Activated T-cell treated with anti-CD3 and anti-CD28 coated beads, Interleukin-2, amount 50 U/mL, for 24 hours (primary cell): ENCODE measurements at regions not wholly inside any gene's neighbourhood (a gene's known extent, or its start where the extent isn't known, plus 50 kb on each side); places are given as distances from the start of the nearest gene placed in this dataset.
"Not testable (repeated sequence)": the region's sequence is repeated elsewhere in the genome, so short reads cannot be mapped to it uniquely, and the experiment has no call there.

Experiments used
- DNase-seq: peaks from one replicate; pipeline ENCODE4 v3.0.0-alpha.2; 2020
- H3K27ac Mint-ChIP-seq: 2 replicates; pipeline ENCODE4 v1.8.0; 2020; ENCODE audit warnings: mild to moderate bottlenecking, mixed read lengths
- H3K27me3 Mint-ChIP-seq: 2 replicates; pipeline ENCODE4 v1.8.0; 2020; ENCODE audit warnings: mixed read lengths
- H3K36me3 Mint-ChIP-seq: 2 replicates; pipeline ENCODE4 v1.8.0; 2020; ENCODE audit warnings: low read depth, mixed read lengths
- H3K4me1 Mint-ChIP-seq: 2 replicates; pipeline ENCODE4 v1.8.0; 2020; ENCODE audit warnings: low read depth, mixed read lengths
- H3K4me3 Mint-ChIP-seq: 2 replicates; pipeline ENCODE4 v1.8.0; 2020; ENCODE audit warnings: mild to moderate bottlenecking, moderate library complexity, mixed read lengths
- H3K9me3 Mint-ChIP-seq: 2 replicates; pipeline ENCODE4 v1.8.0; 2020; ENCODE audit warnings: mixed read lengths

DNA sequence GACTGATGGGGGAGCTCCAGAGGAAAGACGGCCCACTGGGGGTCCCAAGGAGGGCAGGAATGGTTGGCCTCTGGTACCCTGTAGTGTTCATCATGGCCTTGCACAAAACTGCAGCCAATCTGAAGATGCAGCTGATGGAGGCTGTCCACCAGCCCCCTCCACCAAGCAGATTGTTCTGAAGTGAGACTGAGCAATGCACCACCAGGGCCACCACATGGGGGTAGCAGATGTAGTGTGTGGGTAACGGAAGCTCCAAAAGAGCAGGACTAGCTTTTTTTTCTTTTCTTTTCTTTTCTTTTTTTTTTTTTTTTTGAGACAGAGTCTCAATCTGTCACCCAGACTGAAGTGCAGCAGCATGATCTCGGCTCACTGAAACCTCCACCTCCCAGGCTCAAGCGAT, 181.0 kb upstream of the MYLIP start:
- DNase-seq = no peak
- peaks cover 2% of the 10 kb centered on the region for H3K4me1 Mint-ChIP-seq
- H3K27ac Mint-ChIP-seq = no peak overlapping the region
- no peaks in the 10 kb centered on the region for H3K9me3 Mint-ChIP-seq
- no peak overlapping the region for H3K4me3 Mint-ChIP-seq
- H3K36me3 Mint-ChIP-seq = no peaks in the 10 kb centered on the region
- no peaks in the 10 kb centered on the region for H3K27me3 Mint-ChIP-seq

DNA sequence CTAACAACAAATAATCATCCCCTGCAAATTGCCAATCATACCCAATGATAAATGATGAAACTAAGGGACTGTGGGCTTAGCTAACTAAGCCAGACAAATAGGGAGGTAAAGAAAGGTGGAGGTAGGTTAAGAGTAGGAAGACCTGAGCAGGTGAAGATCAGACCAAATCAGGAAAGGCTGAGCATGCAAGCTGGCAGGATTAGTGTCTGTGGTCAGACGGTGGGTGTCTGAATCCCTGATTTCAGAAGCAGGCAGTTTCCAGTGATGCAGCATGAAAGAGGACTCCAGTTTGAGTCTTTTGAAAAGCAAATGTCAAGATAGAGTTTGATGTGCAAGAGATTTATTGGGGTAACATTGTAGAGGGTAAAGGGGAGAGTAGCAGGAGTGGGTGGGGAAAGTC, 181.4 kb upstream of the MYLIP start:
- H3K4me1 Mint-ChIP-seq = peaks cover 1% of the 10 kb centered on the region
- no peak overlapping the region for H3K4me3 Mint-ChIP-seq
- H3K36me3 Mint-ChIP-seq = no peaks in the 10 kb centered on the region
- no peaks in the 10 kb centered on the region for H3K9me3 Mint-ChIP-seq
- H3K27me3 Mint-ChIP-seq = no peaks in the 10 kb centered on the region
- H3K27ac Mint-ChIP-seq = no peak overlapping the region
- DNase-seq = no peak

DNA sequence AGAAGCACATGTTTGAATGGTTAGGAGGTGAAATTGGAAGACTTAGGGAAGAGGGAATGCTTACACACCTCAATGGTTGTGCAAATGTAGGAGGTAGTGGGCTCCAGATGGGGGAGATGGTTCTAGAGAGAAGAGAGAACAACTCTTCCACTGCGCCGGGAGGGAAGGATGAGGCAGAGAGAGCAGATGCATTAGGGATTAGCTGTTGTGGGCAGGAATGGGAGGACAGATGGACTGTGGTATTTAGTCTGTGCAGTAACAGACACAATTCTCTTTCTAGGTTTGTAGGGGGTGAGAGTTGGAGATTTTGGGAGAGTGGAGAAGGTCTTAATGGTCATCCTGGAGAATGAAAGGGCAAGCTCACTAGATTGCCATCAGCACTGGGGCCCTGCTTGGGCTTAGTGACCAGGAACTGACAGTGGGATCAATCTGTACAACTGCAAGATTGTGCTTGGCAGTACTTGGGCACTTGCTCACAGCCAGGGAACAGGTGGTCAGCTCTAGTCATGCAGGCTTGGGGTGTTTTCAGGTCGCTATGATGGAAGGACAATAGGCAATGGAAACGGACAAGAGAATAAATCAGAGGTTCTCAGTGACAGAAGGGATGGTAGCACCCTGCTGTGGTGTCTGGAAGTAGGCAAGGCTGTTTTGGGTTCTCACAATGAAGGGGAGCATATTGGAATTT, 182.0 kb upstream of the MYLIP start:
- Mint-ChIP-seq H3K4me3 (no peak overlapping the region), H3K4me1 (no peaks in the 10 kb centered on the region), H3K36me3 (no peaks in the 10 kb centered on the region), H3K9me3 (no peaks in the 10 kb centered on the region), H3K27me3 (no peaks in the 10 kb centered on the region), H3K27ac (no peak overlapping the region)
- DNase-seq = no peak

DNA sequence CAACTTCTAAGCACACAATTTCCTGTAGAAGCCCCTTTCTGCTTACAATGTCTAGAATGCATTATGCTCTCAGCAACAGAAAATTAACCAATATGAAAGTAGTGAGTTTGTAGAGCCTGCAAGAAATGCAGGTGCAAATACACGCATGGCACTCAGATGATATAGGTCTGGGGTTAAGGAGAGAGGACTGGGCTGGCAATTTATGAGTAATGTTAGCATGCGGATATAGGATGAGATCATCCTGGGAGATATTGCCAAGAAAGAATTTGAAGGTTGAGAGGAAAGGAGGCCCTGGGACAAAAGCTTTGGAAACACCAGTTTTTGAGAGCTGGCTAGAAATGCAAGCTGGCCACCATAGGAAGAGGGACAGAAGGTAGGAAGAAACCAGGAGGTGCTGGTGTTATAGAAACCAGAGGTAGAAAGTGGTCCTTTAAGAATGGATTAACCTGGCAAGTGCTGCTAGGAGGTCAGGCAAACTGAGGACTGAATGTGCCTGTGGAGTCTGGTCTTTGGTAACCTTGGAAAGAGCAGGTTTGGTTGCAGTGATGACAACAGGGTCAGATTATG, 183.2 kb upstream of the MYLIP start:
- Mint-ChIP-seq H3K27me3 (no peaks in the 10 kb centered on the region), H3K4me1 (no peaks in the 10 kb centered on the region), H3K9me3 (no peaks in the 10 kb centered on the region), H3K27ac (no peak overlapping the region), H3K36me3 (no peaks in the 10 kb centered on the region), H3K4me3 (no peak overlapping the region)
- no peak for DNase-seq

DNA sequence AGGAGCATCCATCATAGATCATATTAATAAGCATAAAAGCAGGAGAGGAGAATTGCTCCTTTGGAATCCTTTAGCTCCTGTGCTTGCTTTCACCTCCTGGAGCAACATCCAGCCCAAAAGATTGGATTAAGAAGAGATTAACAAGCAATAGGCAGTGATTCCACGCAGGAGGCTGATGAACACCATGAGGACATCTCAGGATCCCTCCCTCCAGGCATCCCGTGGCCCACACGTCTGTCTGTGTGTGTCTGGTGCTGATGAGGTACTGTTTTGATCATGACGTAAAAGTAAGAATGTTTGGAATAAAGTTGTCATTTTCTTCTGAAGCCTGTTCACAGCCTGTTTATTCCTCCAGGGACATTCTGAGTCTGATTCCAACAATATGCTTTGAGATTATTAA, 185.5 kb upstream of the MYLIP start:
- DNase-seq = no peak
- Mint-ChIP-seq H3K27me3 (no peaks in the 10 kb centered on the region), H3K4me3 (no peak overlapping the region), H3K9me3 (peaks cover 2% of the 10 kb centered on the region), H3K36me3 (no peaks in the 10 kb centered on the region), H3K27ac (no peak overlapping the region), H3K4me1 (no peaks in the 10 kb centered on the region)

DNA sequence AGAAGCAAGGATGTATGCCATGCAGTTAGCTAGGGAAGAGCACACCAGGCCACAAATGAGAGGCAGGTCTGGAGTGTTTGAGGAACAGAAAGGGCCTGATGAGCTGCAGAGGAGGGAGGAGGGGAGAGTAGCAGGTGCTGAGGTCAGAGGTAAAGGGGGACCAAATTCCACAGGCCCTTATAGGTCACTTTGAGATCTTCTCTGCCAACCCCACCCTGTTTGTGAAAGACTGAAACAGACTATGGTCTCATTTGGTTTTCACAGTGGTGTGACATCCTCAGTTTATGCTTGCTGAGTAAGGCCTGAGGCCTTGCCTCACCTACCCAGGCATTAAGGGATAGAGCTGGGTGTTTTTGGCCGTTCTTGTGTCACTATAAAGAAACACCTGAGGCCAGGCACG, 187.7 kb upstream of the MYLIP start:
- no peak for DNase-seq
- Mint-ChIP-seq H3K36me3 (no peaks in the 10 kb centered on the region), H3K4me3 (no peak overlapping the region), H3K27me3 (peaks cover 5% of the 10 kb centered on the region), H3K9me3 (peaks cover 3% of the 10 kb centered on the region), H3K27ac (no peak overlapping the region), H3K4me1 (no peaks in the 10 kb centered on the region)

DNA sequence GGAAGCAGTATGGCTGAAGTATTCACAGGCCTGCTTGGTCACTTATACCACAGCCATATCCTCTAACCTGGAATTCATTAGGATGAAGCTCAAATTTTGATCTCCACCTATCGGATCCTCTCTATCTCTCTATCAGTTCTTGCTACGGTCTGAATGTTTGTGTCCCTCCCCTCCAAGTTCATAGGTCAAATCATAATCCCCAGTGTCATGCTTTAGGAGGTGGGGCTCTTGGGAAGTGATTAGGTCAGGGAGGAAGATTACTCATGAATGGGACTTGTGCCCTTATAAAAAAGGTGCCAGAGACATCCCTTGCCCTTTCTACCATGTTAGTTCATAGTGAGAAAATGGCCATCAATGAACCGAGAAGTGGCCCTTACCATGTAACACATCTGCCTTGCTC, 190.8 kb upstream of the MYLIP start:
- Mint-ChIP-seq H3K36me3 (no peaks in the 10 kb centered on the region), H3K9me3 (peaks cover 3% of the 10 kb centered on the region), H3K27ac (no peak overlapping the region), H3K27me3 (peaks cover 11% of the 10 kb centered on the region), H3K4me1 (no peaks in the 10 kb centered on the region), H3K4me3 (no peak overlapping the region)
- no peak for DNase-seq

DNA sequence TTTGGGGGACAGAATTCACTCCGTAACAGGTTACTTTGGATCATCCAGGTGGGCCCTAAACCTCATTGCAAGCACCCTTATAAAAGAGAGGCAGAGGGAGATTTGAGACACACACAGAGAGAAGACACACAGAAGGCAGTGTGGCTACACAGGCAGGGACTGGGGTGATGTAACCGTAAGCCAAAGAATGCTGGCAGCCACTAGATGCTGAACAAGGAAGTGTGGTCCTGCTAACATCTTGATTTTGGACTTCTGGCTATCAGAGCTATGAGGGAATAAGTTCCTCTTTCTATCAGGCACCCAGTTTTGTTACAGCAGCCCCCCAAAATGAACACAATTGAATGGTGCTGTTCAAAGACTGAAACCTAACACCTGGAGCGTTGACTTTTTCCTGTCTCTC, 191.3 kb upstream of the MYLIP start:
- H3K4me1 Mint-ChIP-seq = no peaks in the 10 kb centered on the region
- H3K27ac Mint-ChIP-seq = no peak overlapping the region
- DNase-seq = no peak
- H3K4me3 Mint-ChIP-seq = no peak overlapping the region
- H3K36me3 Mint-ChIP-seq = no peaks in the 10 kb centered on the region
- peaks cover 3% of the 10 kb centered on the region for H3K9me3 Mint-ChIP-seq
- H3K27me3 Mint-ChIP-seq = peaks cover 11% of the 10 kb centered on the region

DNA sequence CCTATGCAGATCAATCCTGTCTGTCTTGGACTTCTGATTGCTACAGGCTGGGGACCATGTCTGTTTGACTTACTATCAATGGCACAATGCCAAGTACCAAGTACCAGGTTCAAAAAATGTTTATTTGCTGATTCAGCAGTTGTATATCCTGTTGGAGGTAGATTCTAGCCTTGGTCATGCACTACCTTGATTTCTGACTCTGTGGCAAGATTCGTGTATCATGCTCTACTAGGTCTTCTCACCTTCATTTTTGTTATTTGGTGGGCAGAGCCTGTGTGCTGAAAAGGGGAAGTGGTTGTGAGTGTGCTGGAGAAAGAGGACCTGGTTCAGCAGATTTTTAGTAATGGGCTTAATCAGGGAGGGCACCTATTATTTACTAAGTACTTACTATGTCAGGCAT, 192.4 kb upstream of the MYLIP start:
- H3K9me3 Mint-ChIP-seq = peaks cover 10% of the 10 kb centered on the region
- H3K27me3 Mint-ChIP-seq = peaks cover 11% of the 10 kb centered on the region
- no peaks in the 10 kb centered on the region for H3K36me3 Mint-ChIP-seq
- no peak for DNase-seq
- no peaks in the 10 kb centered on the region for H3K4me1 Mint-ChIP-seq
- H3K27ac Mint-ChIP-seq = no peak overlapping the region
- no peak overlapping the region for H3K4me3 Mint-ChIP-seq

DNA sequence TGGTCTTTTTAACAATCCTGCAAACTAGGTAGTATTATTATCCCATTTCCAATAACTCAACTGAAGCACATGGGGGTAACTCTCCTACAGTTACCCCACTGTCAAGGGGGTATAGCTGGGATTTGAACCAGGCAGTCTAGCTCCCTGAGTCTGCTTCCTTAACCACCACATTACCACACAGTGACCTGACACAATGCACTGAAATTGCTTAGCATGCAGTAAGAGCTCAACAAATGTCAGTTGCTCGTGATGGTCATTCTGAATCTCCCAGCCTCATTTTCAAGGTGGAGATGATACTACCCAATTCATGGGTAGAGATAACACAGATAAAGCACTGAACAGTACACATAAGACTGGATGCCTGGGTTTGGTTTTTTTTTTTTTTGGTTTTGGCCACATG, 193.2 kb upstream of the MYLIP start:
- H3K4me3 Mint-ChIP-seq = no peak overlapping the region
- no peaks in the 10 kb centered on the region for H3K4me1 Mint-ChIP-seq
- peaks cover 15% of the 10 kb centered on the region for H3K27me3 Mint-ChIP-seq
- H3K27ac Mint-ChIP-seq = no peak overlapping the region
- peaks cover 18% of the 10 kb centered on the region for H3K9me3 Mint-ChIP-seq
- DNase-seq = no peak
- no peaks in the 10 kb centered on the region for H3K36me3 Mint-ChIP-seq

DNA sequence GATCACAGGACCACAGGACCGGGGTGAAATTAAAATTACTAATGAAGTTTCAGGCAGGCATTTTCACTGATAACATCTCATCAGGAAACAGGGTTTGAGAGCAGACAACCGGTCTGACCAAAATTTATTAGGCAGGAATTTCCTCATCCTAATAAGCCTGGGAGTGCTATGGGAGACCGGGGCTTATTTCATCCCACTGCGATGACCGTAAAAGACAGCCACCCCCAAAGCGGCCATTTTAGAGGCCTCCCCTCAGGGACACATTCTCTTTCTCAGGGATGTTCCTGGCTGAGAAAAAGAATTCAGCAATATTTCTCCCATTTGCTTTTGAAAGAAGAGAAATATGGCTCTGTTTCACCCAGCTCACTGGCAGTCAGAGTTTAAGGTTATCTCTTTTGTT, 197.2 kb upstream of the MYLIP start:
- Mint-ChIP-seq H3K27me3 (peaks cover 19% of the 10 kb centered on the region), H3K9me3 (peaks cover 19% of the 10 kb centered on the region)
- not testable (repeated sequence) for H3K27ac Mint-ChIP-seq, DNase-seq, H3K4me3 Mint-ChIP-seq, H3K36me3 Mint-ChIP-seq, H3K4me1 Mint-ChIP-seq

DNA sequence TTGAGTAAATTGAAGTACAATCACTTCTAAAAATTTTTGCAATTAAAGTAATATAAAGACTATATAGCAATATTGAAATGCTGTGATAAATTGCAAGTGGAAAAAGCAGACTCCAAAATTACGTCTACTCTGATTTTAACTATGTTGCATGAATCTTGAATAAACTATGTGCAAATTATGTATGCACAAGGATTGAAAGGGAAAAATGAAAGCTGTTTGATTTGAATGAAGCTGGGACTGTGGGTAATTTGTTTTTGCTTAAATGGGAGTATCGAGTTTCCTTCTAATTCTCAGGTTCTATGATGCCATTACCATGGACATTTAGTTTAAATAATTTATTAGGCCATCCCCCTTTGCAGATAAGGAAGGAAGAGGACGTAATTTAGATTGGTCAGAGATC, 198.7 kb upstream of the MYLIP start:
- H3K36me3 Mint-ChIP-seq = no peaks in the 10 kb centered on the region
- no peak overlapping the region for H3K27ac Mint-ChIP-seq
- no peak overlapping the region for H3K4me3 Mint-ChIP-seq

DNA sequence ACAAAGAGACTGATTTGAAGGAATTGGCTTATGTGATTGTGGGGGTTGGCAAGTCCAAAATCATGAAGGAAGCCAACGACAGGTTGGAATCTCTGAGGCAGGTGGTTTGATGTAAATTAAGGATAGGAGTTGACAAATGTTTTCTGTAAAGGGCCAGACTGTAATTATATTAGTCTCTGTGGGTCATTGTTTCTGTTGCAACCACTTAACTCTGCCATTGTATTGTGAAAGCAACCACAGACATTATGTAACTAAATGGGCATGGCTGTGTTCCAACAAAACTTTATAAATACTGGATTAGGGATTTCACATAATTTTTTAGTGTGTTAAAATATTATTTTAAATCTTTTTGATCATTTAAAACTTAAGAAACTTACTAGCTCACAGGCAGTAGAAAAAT, 199.2 kb upstream of the MYLIP start:
- no peaks in the 10 kb centered on the region for H3K36me3 Mint-ChIP-seq
- no peaks in the 10 kb centered on the region for H3K4me1 Mint-ChIP-seq
- DNase-seq = no peak
- peaks cover 11% of the 10 kb centered on the region for H3K27me3 Mint-ChIP-seq
- no peak overlapping the region for H3K27ac Mint-ChIP-seq
- no peak overlapping the region for H3K4me3 Mint-ChIP-seq
- peaks cover 19% of the 10 kb centered on the region for H3K9me3 Mint-ChIP-seq

More for the DNA sequence above, 198.7 kb upstream of the MYLIP start:
- DNase-seq = no peak
- peaks cover 13% of the 10 kb centered on the region for H3K27me3 Mint-ChIP-seq
- H3K4me1 Mint-ChIP-seq = no peaks in the 10 kb centered on the region
- peaks cover 19% of the 10 kb centered on the region for H3K9me3 Mint-ChIP-seq

DNA sequence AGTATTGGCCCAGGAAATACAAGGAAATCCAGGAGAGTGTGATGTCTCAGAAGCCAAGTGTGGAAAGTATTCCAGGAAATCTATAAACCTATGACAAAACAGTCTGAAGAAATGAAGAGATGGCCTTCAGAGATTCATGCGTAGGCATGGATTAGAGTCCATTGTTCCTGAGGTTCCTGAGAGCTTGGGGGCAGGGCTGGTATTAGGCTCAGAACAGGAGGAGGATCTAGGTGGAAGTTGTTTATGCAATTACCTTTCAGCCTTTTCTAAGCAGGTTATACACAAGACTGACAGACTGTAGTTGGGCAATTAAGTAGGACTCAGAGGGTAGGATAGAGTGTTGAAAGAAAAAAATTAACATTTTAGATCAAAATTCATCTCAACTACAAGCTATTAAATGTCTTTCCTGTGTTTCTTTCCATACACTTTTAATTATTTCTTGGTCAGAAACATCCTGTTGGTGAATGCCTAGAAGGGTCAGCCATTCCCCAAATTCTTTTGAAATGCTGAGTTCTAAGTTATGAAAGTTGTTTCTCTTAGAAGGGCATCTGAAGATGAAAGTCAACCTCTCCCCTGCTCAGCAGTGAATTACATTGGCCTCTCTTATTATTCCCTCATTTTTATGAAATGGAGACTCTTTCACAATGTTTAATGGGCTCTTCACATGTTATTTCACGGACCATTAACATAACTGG, 201.2 kb upstream of the MYLIP start:
- Mint-ChIP-seq H3K4me3 (no peak overlapping the region), H3K36me3 (no peaks in the 10 kb centered on the region), H3K27ac (no peak overlapping the region), H3K27me3 (peaks cover 9% of the 10 kb centered on the region), H3K9me3 (peaks cover 19% of the 10 kb centered on the region), H3K4me1 (no peaks in the 10 kb centered on the region)
- DNase-seq = no peak

DNA sequence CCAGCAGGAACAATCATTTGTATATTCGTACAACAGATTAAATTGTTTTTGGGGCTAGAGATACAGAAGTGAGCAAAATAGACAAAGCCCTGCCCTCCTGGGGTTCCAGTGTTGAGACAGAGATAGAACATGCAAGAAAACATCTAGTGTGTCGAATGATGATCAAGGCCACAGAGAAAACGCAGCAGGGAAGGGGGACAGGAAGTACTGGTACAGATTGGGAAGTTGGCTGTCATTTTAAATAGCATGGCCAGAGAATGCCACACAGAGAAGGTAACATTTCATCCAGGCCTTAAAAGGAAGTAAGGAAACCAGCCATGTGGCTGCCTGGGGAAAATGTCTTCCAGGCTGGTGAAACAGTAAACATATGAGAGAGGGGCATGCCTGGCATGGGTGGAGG, 202.6 kb upstream of the MYLIP start:
- no peak overlapping the region for H3K27ac Mint-ChIP-seq
- no peak for DNase-seq
- H3K27me3 Mint-ChIP-seq = peaks cover 9% of the 10 kb centered on the region
- H3K4me3 Mint-ChIP-seq = no peak overlapping the region
- H3K36me3 Mint-ChIP-seq = no peaks in the 10 kb centered on the region
- H3K4me1 Mint-ChIP-seq = no peaks in the 10 kb centered on the region
- peaks cover 10% of the 10 kb centered on the region for H3K9me3 Mint-ChIP-seq
